ENCODE measurements at regions not wholly inside any gene's neighbourhood (a gene's known extent, or its start where the extent isn't known, plus 50 kb on each side); places are given as distances from the start of the nearest gene placed in this dataset.
"Not testable (repeated sequence)": the region's sequence is repeated elsewhere in the genome, so short reads cannot be mapped to it uniquely, and the experiment has no call there.

- no peak for DNase-seq
Observed at GRCh38 chr20:53792946-53793536, 199.4 kb upstream of the ZNF217 start.

DNA sequence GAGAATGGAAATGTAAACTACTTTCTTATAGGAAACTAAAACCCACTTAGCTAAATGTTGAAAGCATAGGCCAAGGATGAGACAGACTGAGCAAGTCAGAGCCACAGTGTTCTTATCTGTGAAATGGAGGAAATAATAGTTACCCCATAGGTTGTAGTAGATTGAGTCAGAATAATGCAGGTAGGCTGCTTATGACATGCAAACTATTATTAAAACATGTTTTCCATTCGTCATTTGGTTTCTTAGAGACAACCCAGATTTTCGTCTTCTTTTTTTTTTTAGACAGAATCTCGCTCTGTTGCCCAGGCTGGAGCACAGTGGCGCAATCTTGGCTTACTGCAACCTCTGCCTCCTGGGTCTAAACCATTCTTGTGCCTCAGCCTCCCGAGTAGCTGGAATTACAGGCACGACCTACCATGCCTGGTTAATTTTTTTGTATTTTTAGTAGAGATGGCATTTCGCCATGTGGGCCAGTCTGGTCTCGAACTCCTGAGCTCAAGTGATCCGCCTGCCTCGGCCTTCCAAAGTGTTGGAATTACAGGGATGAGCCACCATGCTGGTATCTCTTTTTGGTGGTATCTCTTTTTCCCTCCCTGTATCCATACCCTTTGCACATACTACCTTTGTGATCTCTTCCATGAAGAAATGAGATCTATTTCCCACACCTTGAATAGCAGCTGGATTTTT is 196.5 kb upstream of the ZNF217 start:
- DNase-seq, result no peak

DNA sequence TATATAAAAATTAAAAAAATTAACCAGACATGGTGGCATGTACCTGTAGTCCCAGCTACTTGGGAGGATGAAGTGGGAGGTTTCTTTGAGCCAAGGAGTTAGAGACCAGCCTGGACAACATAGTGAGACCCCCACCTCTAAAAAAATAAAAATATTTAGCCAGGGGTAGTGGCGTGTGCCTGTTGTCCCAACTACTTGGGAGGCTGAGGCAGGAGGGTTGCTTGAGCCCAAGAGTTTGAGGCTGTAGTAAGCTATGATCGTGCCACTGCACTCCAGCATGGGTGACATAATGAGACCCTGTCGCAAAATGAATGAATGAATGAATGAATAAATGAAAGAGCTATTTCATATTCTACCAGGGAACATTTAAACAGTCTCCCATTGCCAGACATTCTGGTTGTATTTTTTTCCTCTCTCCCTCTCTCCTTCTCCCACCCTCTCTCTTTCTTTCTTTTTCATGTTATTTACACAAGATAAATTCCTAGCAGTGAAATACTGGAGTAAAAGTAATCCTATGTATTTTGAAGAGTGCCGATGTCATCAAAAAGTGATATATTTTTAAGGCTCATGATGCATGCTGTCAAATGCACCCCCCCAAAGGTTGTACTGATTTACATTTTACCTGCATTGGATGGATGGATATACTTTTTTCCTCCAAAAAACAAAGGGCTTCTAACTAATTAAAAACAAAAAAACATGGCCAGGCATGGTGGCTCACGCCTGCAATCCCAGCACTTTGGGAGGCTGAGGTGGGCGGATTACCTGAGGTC is 194.8 kb upstream of the ZNF217 start:
- no peak for DNase-seq

GRCh38 chr20:53787491-53787931 is 193.9 kb upstream of the ZNF217 start:
- not testable (repeated sequence) for DNase-seq

- no peak for DNase-seq
Observed at GRCh38 chr20:53786445-53787267, 193.0 kb upstream of the ZNF217 start.

DNA sequence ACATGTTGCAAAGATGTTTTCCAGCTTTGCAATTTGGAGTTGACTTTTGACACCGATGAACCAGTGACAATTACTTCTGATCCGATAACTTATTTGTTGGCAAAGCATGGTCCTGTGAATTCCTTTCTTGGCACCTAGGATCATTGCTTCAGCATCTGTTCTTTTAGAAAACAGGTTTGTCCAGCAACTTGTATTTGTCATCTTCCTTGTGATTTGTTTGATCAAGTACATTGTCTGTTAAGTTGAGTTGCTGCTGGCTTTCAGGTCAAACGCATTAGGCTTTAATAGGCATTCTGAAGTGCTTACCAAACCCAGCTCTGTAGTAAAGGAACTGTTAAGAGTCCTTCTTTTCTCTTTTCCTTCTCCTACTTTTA is 192.4 kb upstream of the ZNF217 start:
- DNase-seq, result no peak

- no peak for DNase-seq
Observed at GRCh38 chr20:53785320-53785719, 191.7 kb upstream of the ZNF217 start.

DNA sequence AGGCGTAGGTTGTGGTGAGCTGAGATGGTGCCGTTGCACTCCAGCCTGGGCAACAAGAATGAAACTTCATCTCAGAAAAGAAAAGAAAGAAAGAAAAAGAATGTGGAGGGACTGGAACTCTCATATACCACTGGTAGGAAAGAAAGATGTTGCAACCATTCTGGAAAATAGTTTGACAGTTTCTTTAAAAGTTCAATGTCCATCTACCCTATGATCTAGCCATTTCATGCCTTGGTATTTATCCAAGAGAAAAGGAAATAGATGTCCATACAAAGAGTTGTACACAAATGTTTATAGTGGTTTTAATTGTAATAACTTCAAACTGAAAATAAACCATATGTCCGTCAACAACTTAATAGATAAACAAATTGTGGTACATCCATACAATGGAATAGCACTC is 190.1 kb upstream of the ZNF217 start:
- no peak for DNase-seq

- no peak for DNase-seq
Observed at GRCh38 chr20:53782612-53783246, 189.1 kb upstream of the ZNF217 start.

- no peak for DNase-seq
Observed at GRCh38 chr20:53779822-53780221, 186.2 kb upstream of the ZNF217 start.

DNA sequence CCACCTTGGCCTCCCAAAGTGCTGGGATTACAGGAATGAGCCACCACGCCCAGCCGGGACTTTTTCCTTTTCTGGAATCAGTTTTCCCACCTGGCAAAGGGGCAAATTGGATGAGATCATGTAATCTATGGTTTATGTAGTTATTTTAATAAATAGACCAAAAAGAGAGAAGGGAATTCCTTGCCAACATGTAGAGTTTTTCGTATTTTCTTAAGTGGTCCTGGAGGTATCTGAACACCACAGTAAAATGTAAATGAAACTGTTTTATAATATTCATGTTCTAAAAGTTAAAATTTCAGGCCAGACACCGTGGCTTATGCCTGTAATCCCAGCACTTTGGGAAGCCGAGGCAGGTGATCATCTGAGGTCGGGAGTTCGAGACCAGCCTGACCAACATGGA is 185.1 kb upstream of the ZNF217 start:
- DNase-seq, result no peak

DNA sequence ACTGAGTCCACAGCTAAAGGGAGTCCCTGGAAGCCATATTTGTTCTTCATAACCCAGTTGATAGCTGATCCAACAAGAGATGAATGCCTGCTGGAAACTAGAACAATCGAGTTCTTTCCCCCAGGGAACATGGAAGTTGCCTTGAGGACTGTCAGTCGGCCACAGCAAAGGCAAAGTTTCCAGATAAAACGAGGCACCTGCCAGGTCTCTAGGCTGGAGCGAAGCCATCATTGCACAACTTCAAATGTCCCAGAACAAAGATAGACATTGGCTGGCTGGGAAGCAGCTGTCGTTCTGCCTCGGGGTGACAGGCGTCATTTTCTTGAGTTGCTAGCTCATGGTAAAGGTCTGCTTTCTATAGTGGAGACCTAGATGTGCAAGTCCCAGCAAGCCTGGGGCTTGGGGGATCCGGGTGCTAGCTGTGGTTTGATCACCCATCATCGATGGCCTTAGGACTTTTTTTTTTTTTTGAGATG is 184.4 kb upstream of the ZNF217 start:
- DNase-seq, result no peak

- not testable (repeated sequence) for DNase-seq
Observed at GRCh38 chr20:53777402-53777801, 183.8 kb upstream of the ZNF217 start.

GRCh38 chr20:53776858-53777257 is 183.2 kb upstream of the ZNF217 start:
- DNase-seq, result no peak

- DNase-seq, result no peak
Observed at GRCh38 chr20:53774461-53775203, 181.0 kb upstream of the ZNF217 start.

DNA sequence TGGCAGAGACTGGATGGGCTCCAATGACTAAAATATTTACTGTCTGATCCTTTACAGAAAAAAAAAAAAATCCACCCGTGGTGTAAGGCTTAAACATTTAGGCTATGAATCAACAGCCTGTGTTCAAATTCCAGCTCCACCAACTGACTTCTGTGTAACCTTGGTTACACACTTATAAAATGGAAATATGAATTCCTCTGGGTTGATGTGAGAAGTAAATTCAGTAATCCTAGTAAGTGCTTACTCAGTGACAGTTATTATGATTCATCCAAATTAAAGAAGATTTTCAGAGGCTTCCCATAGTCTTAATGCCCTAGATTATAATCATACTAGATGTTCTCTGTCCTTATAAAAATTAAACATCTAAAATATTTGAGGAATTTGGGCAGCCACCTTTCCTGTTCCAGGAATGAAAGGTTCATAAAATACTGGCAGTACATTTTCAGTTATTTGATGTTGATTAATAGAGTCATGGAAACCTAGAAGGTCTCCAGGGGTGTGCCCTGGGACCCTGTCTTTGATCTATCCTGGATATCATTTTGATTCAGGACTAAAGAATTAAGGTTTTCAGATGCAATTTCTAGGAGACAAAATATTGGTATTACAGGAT is 180.3 kb upstream of the ZNF217 start:
- no peak for DNase-seq

- DNase-seq, result not testable (repeated sequence)
Observed at GRCh38 chr20:53773066-53773791, 179.6 kb upstream of the ZNF217 start.

- no peak for DNase-seq
Observed at GRCh38 chr20:53769041-53769440, 175.4 kb upstream of the ZNF217 start.

GRCh38 chr20:53768329-53768728 is 174.7 kb upstream of the ZNF217 start:
- no peak for DNase-seq

- no peak for DNase-seq
Observed at GRCh38 chr20:53767206-53767930, 173.7 kb upstream of the ZNF217 start.

Data from NCI-H2171 treated with DMSO at 0.1 percent for 48 hours (cell line).